ENCODE measurements at regions not wholly inside any gene's neighbourhood (a gene's known extent, or its start where the extent isn't known, plus 50 kb on each side); places are given as distances from the start of the nearest gene placed in this dataset.

DNA sequence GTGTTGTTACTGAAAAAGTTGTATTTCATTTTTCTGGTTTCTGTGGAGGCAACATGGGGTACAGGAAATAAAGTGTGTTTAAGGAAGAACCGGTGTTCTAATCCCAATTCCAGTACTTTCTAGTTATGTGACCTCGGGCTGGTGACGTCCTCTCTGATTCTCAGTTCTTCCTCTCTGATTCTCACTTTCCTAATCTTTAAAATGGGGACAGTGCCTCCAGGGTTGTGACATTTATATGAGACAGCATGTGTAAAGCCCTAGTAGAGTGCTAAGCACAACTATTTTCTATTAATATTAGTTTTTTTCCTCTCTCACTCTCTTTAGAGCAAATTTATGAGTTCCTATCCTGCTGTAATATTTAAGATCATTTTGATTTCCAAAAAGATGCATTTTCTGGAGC lies 50.9 kb upstream of the PTPDC1 start:
- TF ChIP-seq, protein P1, sequence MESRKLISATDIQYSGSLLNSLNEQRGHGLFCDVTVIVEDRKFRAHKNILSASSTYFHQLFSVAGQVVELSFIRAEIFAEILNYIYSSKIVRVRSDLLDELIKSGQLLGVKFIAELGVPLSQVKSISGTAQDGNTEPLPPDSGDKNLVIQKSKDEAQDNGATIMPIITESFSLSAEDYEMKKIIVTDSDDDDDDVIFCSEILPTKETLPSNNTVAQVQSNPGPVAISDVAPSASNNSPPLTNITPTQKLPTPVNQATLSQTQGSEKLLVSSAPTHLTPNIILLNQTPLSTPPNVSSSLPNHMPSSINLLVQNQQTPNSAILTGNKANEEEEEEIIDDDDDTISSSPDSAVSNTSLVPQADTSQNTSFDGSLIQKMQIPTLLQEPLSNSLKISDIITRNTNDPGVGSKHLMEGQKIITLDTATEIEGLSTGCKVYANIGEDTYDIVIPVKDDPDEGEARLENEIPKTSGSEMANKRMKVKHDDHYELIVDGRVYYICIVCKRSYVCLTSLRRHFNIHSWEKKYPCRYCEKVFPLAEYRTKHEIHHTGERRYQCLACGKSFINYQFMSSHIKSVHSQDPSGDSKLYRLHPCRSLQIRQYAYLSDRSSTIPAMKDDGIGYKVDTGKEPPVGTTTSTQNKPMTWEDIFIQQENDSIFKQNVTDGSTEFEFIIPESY (IDR thresholded peaks at IDR 0.05), result no peak
- TF ChIP-seq FOXA1 (IDR thresholded peaks at IDR 0.05) (no peak), YY1 (IDR thresholded peaks at IDR 0.05) (no peak), GABPA (IDR thresholded peaks at IDR 0.05 in 1 of 2, conservative IDR thresholded peaks at IDR 0.05 in 1 of 2) (no peak), TAF1 (conservative IDR thresholded peaks at IDR 0.05) (no peak), RAD21 (IDR thresholded peaks at IDR 0.05) (no peak), NR2F2 (IDR thresholded peaks at IDR 0.05) (no peak), EGR1 (IDR thresholded peaks at IDR 0.05; ENCODE audit: low read depth in 2 of 2) (no peak), HNF4G (IDR thresholded peaks at IDR 0.05) (no peak), HNF4A (conservative IDR thresholded peaks at IDR 0.05) (no peak), SP1 (IDR thresholded peaks at IDR 0.05) (no peak), JUND (IDR thresholded peaks at IDR 0.05) (no peak)
- TF ChIP-seq, protein P2, sequence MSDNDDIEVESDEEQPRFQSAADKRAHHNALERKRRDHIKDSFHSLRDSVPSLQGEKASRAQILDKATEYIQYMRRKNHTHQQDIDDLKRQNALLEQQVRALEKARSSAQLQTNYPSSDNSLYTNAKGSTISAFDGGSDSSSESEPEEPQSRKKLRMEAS (IDR thresholded peaks at IDR 0.05), result no peak
- TF ChIP-seq, protein P3, sequence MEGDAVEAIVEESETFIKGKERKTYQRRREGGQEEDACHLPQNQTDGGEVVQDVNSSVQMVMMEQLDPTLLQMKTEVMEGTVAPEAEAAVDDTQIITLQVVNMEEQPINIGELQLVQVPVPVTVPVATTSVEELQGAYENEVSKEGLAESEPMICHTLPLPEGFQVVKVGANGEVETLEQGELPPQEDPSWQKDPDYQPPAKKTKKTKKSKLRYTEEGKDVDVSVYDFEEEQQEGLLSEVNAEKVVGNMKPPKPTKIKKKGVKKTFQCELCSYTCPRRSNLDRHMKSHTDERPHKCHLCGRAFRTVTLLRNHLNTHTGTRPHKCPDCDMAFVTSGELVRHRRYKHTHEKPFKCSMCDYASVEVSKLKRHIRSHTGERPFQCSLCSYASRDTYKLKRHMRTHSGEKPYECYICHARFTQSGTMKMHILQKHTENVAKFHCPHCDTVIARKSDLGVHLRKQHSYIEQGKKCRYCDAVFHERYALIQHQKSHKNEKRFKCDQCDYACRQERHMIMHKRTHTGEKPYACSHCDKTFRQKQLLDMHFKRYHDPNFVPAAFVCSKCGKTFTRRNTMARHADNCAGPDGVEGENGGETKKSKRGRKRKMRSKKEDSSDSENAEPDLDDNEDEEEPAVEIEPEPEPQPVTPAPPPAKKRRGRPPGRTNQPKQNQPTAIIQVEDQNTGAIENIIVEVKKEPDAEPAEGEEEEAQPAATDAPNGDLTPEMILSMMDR (IDR thresholded peaks at IDR 0.05; ENCODE audit: low read depth, low read length, missing input control), result no peak
- no peak overlapping the region for H3K4me3 ChIP-seq (ENCODE audit: low read depth in 1 of 3, low read length in 3 of 3)
- peaks cover 0 to 9% (median 3%) of the 10 kb centered on the region in 4 donors for H3K4me1 ChIP-seq (ENCODE audit: control insufficient read depth in 4 of 4, insufficient read depth in 4 of 4, low read length in 3 of 4)
- H3K27ac ChIP-seq (ENCODE audit: low read depth in 1 of 2, low read length in 2 of 2), result no peak overlapping the region
- H3K27me3 ChIP-seq (ENCODE audit: control insufficient read depth in 4 of 4, insufficient read depth in 4 of 4, low read length in 3 of 4), result no peaks in the 10 kb centered on the region
- H3K9ac ChIP-seq (ENCODE audit: low read depth in 1 of 2, low read length in 2 of 2), result no peak overlapping the region
- 89% methylated on average over 3 of the region's 3 CpGs for WGBS
- no peaks in the 10 kb centered on the region for H3K36me3 ChIP-seq (ENCODE audit: control insufficient read depth in 4 of 4, insufficient read depth in 3 of 4, low read depth in 1 of 4, low read length in 3 of 4)
- no peaks in the 10 kb centered on the region for H3K9me3 ChIP-seq (ENCODE audit: control insufficient read depth in 4 of 4, low read length in 3 of 4)
- no peak for DNase-seq (ENCODE audit: low spot score)

DNA sequence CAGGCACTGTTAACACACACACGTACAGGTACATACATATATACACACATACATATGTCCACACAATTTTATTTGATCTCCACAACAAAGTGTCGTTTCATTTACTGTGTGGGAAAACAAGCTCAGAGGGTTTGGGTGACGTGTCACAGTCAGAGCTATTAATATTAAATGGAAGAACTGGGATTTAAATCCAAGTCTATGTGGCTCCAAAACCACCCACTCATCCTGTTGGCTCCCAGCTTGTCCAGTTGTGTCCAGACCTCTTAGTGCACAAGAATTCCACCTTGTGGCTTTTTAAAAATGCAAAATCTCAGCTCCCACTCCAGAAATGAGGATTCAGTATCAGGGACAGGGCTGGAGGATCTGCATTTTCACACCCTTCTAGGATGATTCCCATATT lies 52.3 kb upstream of the PTPDC1 start:
- H3K9ac ChIP-seq (ENCODE audit: low read depth in 1 of 2, low read length in 2 of 2), result no peak overlapping the region
- peaks cover 0 to 9% (median 3%) of the 10 kb centered on the region in 4 donors for H3K4me1 ChIP-seq (ENCODE audit: control insufficient read depth in 4 of 4, insufficient read depth in 4 of 4, low read length in 3 of 4)
- H3K36me3 ChIP-seq (ENCODE audit: control insufficient read depth in 4 of 4, insufficient read depth in 3 of 4, low read depth in 1 of 4, low read length in 3 of 4), result no peaks in the 10 kb centered on the region
- WGBS, result 91% methylated on average over 3 of the region's 3 CpGs
- no peak for DNase-seq (ENCODE audit: low spot score)
- H3K27ac ChIP-seq (ENCODE audit: low read depth in 1 of 2, low read length in 2 of 2), result no peak overlapping the region
- TF ChIP-seq FOXA2 (IDR thresholded peaks at IDR 0.05), result no peak
- no peak for TF ChIP-seq YY1 (IDR thresholded peaks at IDR 0.05)
- TF ChIP-seq, protein P4, sequence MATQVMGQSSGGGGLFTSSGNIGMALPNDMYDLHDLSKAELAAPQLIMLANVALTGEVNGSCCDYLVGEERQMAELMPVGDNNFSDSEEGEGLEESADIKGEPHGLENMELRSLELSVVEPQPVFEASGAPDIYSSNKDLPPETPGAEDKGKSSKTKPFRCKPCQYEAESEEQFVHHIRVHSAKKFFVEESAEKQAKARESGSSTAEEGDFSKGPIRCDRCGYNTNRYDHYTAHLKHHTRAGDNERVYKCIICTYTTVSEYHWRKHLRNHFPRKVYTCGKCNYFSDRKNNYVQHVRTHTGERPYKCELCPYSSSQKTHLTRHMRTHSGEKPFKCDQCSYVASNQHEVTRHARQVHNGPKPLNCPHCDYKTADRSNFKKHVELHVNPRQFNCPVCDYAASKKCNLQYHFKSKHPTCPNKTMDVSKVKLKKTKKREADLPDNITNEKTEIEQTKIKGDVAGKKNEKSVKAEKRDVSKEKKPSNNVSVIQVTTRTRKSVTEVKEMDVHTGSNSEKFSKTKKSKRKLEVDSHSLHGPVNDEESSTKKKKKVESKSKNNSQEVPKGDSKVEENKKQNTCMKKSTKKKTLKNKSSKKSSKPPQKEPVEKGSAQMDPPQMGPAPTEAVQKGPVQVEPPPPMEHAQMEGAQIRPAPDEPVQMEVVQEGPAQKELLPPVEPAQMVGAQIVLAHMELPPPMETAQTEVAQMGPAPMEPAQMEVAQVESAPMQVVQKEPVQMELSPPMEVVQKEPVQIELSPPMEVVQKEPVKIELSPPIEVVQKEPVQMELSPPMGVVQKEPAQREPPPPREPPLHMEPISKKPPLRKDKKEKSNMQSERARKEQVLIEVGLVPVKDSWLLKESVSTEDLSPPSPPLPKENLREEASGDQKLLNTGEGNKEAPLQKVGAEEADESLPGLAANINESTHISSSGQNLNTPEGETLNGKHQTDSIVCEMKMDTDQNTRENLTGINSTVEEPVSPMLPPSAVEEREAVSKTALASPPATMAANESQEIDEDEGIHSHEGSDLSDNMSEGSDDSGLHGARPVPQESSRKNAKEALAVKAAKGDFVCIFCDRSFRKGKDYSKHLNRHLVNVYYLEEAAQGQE (IDR thresholded peaks at IDR 0.05), result no peak
- TF ChIP-seq, protein P5, sequence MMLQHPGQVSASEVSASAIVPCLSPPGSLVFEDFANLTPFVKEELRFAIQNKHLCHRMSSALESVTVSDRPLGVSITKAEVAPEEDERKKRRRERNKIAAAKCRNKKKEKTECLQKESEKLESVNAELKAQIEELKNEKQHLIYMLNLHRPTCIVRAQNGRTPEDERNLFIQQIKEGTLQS (IDR thresholded peaks at IDR 0.05), result no peak
- TF ChIP-seq, protein P1 (IDR thresholded peaks at IDR 0.05), result no peak
- TF ChIP-seq, protein P2 (IDR thresholded peaks at IDR 0.05), result no peak
- no peak for TF ChIP-seq GABPA (IDR thresholded peaks at IDR 0.05 in 1 of 2, conservative IDR thresholded peaks at IDR 0.05 in 1 of 2)
- no peak for TF ChIP-seq HNF4A (conservative IDR thresholded peaks at IDR 0.05)
- TF ChIP-seq JUND (IDR thresholded peaks at IDR 0.05), result no peak
- TF ChIP-seq SP1 (IDR thresholded peaks at IDR 0.05), result no peak
- no peak for TF ChIP-seq TAF1 (conservative IDR thresholded peaks at IDR 0.05)
- TF ChIP-seq RXRA (IDR thresholded peaks at IDR 0.05), result no peak
- no peak for TF ChIP-seq EGR1 (IDR thresholded peaks at IDR 0.05; ENCODE audit: low read depth in 2 of 2)
- TF ChIP-seq, protein P3 (IDR thresholded peaks at IDR 0.05; ENCODE audit: low read depth, low read length, missing input control), result no peak
- TF ChIP-seq NR2F2 (IDR thresholded peaks at IDR 0.05), result no peak
- no peak for TF ChIP-seq RAD21 (IDR thresholded peaks at IDR 0.05)
- no peak for TF ChIP-seq FOXA1 (IDR thresholded peaks at IDR 0.05)
- no peak for TF ChIP-seq HNF4G (IDR thresholded peaks at IDR 0.05)
- peaks cover 0 to 2% (median 0%) of the 10 kb centered on the region in 4 donors for H3K9me3 ChIP-seq (ENCODE audit: control insufficient read depth in 4 of 4, low read length in 3 of 4)
- no peak overlapping the region for H3K4me3 ChIP-seq (ENCODE audit: low read depth in 1 of 3, low read length in 3 of 3)
- no peaks in the 10 kb centered on the region for H3K27me3 ChIP-seq (ENCODE audit: control insufficient read depth in 4 of 4, insufficient read depth in 4 of 4, low read length in 3 of 4)

Measured in liver (tissue), 8 donors.